ENCODE measurements at regions not wholly inside any gene's neighbourhood (a gene's known extent, or its start where the extent isn't known, plus 50 kb on each side); places are given as distances from the start of the nearest gene placed in this dataset.

GRCh38 chr3:21094686-21095085 is 656.3 kb downstream of the ZNF385D start:
- Histone ChIP-seq H2AFZ (ENCODE audit: low read length) (no peak overlapping the region), H3K36me3 (ENCODE audit: insufficient read depth, low read length) (no peaks in the 10 kb centered on the region), H3F3A (ENCODE audit: low read depth) (no peaks in the 10 kb centered on the region), H3K79me2 (ENCODE audit: insufficient read depth, low read length) (no peaks in the 10 kb centered on the region), H3K27me3 (ENCODE audit: insufficient read depth, low read length, poor library complexity, severe bottlenecking) (no peaks in the 10 kb centered on the region), H3K4me3 (ENCODE audit: low read length, poor library complexity, severe bottlenecking) (no peak overlapping the region), H3K4me1 (ENCODE audit: insufficient read depth, low read length, poor library complexity, severe bottlenecking) (no peaks in the 10 kb centered on the region), H3K9me2 (replicated peaks; ENCODE audit: low read depth, low read length) (no peaks in the 10 kb centered on the region), H3K9ac (ENCODE audit: low read depth, low read length, poor library complexity, severe bottlenecking) (no peak overlapping the region), H4K20me1 (ENCODE audit: insufficient read depth, low read length, poor library complexity, severe bottlenecking) (no peaks in the 10 kb centered on the region), H3K4me2 (ENCODE audit: low read depth, low read length, poor library complexity, severe bottlenecking) (no peak overlapping the region), H3K9me3 (ENCODE audit: insufficient read depth, low read depth, low read length) (no peaks in the 10 kb centered on the region)
- TF ChIP-seq, protein P1, sequence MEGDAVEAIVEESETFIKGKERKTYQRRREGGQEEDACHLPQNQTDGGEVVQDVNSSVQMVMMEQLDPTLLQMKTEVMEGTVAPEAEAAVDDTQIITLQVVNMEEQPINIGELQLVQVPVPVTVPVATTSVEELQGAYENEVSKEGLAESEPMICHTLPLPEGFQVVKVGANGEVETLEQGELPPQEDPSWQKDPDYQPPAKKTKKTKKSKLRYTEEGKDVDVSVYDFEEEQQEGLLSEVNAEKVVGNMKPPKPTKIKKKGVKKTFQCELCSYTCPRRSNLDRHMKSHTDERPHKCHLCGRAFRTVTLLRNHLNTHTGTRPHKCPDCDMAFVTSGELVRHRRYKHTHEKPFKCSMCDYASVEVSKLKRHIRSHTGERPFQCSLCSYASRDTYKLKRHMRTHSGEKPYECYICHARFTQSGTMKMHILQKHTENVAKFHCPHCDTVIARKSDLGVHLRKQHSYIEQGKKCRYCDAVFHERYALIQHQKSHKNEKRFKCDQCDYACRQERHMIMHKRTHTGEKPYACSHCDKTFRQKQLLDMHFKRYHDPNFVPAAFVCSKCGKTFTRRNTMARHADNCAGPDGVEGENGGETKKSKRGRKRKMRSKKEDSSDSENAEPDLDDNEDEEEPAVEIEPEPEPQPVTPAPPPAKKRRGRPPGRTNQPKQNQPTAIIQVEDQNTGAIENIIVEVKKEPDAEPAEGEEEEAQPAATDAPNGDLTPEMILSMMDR (conservative IDR thresholded peaks at IDR 0.05; ENCODE audit: low read length) = no peak
- TF ChIP-seq EZH2phosphoT487 (IDR thresholded peaks at IDR 0.05; ENCODE audit: borderline replicate concordance) = no peak

- Histone ChIP-seq H3K4me1 (ENCODE audit: insufficient read depth, low read length, poor library complexity, severe bottlenecking) (no peaks in the 10 kb centered on the region), H3K9ac (ENCODE audit: low read depth, low read length, poor library complexity, severe bottlenecking) (no peak overlapping the region), H3K27me3 (ENCODE audit: insufficient read depth, low read length, poor library complexity, severe bottlenecking) (no peaks in the 10 kb centered on the region), H3F3A (ENCODE audit: low read depth) (no peaks in the 10 kb centered on the region), H3K79me2 (ENCODE audit: insufficient read depth, low read length) (no peaks in the 10 kb centered on the region), H3K9me2 (replicated peaks; ENCODE audit: low read depth, low read length) (no peaks in the 10 kb centered on the region), H4K20me1 (ENCODE audit: insufficient read depth, low read length, poor library complexity, severe bottlenecking) (no peaks in the 10 kb centered on the region), H3K9me3 (ENCODE audit: insufficient read depth, low read depth, low read length) (no peaks in the 10 kb centered on the region), H3K36me3 (ENCODE audit: insufficient read depth, low read length) (no peaks in the 10 kb centered on the region), H3K4me2 (ENCODE audit: low read depth, low read length, poor library complexity, severe bottlenecking) (no peak overlapping the region), H2AFZ (ENCODE audit: low read length) (no peak overlapping the region), H3K4me3 (ENCODE audit: low read length, poor library complexity, severe bottlenecking) (no peak overlapping the region)
- TF ChIP-seq, protein P1 (conservative IDR thresholded peaks at IDR 0.05; ENCODE audit: low read length) = no peak
- TF ChIP-seq EZH2phosphoT487 (IDR thresholded peaks at IDR 0.05; ENCODE audit: borderline replicate concordance) = no peak
Observed at GRCh38 chr3:21073561-21073960, 677.4 kb downstream of the ZNF385D start.

GRCh38 chr3:21067031-21067813 is 683.8 kb downstream of the ZNF385D start:
- no peak for TF ChIP-seq EZH2phosphoT487 (IDR thresholded peaks at IDR 0.05; ENCODE audit: borderline replicate concordance)
- TF ChIP-seq, protein P1 (conservative IDR thresholded peaks at IDR 0.05; ENCODE audit: low read length) = no peak
- Histone ChIP-seq H3K4me2 (ENCODE audit: low read depth, low read length, poor library complexity, severe bottlenecking) (no peak overlapping the region), H3K9ac (ENCODE audit: low read depth, low read length, poor library complexity, severe bottlenecking) (no peak overlapping the region), H3F3A (ENCODE audit: low read depth) (no peaks in the 10 kb centered on the region), H4K20me1 (ENCODE audit: insufficient read depth, low read length, poor library complexity, severe bottlenecking) (no peaks in the 10 kb centered on the region), H2AFZ (ENCODE audit: low read length) (no peak overlapping the region), H3K9me2 (replicated peaks; ENCODE audit: low read depth, low read length) (no peaks in the 10 kb centered on the region), H3K4me3 (ENCODE audit: low read length, poor library complexity, severe bottlenecking) (no peak overlapping the region), H3K27me3 (ENCODE audit: insufficient read depth, low read length, poor library complexity, severe bottlenecking) (no peaks in the 10 kb centered on the region), H3K36me3 (ENCODE audit: insufficient read depth, low read length) (no peaks in the 10 kb centered on the region), H3K9me3 (ENCODE audit: insufficient read depth, low read depth, low read length) (no peaks in the 10 kb centered on the region), H3K79me2 (ENCODE audit: insufficient read depth, low read length) (no peaks in the 10 kb centered on the region), H3K4me1 (ENCODE audit: insufficient read depth, low read length, poor library complexity, severe bottlenecking) (no peaks in the 10 kb centered on the region)

All from Loucy (cell line).